Astrocyte (in vitro differentiated cells and primary cell): ENCODE measurements at regions not wholly inside any gene's neighbourhood (a gene's known extent, or its start where the extent isn't known, plus 50 kb on each side); places are given as distances from the start of the nearest gene placed in this dataset.

Experiments
- DNase-seq: peaks from one replicate; pipeline ENCODE4 v3.0.0-alpha.2; 2010; ENCODE audit warnings: low read depth
- FAIRE-seq: peaks from 2 replicates; lab custom pipeline; 2011; peaks lifted over from hg19 to GRCh38; lab: Jason Lieb, UNC
- H2AFZ ChIP-seq: 2 replicates; pipeline ENCODE4 v1.6.0; 2012; ENCODE audit warnings: low read depth, low read length, inconsistent platforms
- H3K27ac ChIP-seq: 2 replicates; pipeline ENCODE4 v1.5.1; 2011; ENCODE audit warnings: low read depth, low read length, inconsistent platforms
- H3K27me3 ChIP-seq: 2 replicates; pipeline ENCODE4 v1.6.0; 2011; ENCODE audit warnings: low read length, inconsistent platforms; ENCODE audit not compliant: insufficient read depth
- H3K36me3 ChIP-seq: 2 replicates; pipeline ENCODE4 v1.5.1; 2011; ENCODE audit warnings: low read length, inconsistent platforms; ENCODE audit not compliant: insufficient read depth
- H3K4me1 ChIP-seq: 2 replicates; pipeline ENCODE4 v1.5.1; 2011; ENCODE audit warnings: low read length, inconsistent platforms; ENCODE audit not compliant: insufficient read depth
- H3K4me2 ChIP-seq: 2 replicates; pipeline ENCODE4 v1.6.0; 2012; ENCODE audit warnings: low read length, inconsistent platforms
- H3K4me3 ChIP-seq: 2 replicates; pipeline ENCODE4 v1.5.1; 2011; ENCODE audit warnings: low read depth, mild to moderate bottlenecking, low read length, inconsistent platforms; ENCODE audit not compliant: insufficient read depth
- H3K79me2 ChIP-seq: 2 replicates; pipeline ENCODE4 v1.6.0; 2012; ENCODE audit warnings: mild to moderate bottlenecking, low read length, inconsistent platforms; ENCODE audit not compliant: insufficient read depth
- H3K9ac ChIP-seq: 2 replicates; pipeline ENCODE4 v1.6.0; 2012; ENCODE audit warnings: mild to moderate bottlenecking, low read length, inconsistent platforms
- H3K9me3 ChIP-seq: 2 replicates; pipeline ENCODE4 v1.5.1; 2012; ENCODE audit warnings: low read depth, mild to moderate bottlenecking, low read length, inconsistent platforms; ENCODE audit not compliant: insufficient read depth
- H4K20me1 ChIP-seq: 2 replicates; pipeline ENCODE4 v1.6.0; 2012; ENCODE audit warnings: low read length, inconsistent platforms; ENCODE audit not compliant: insufficient read depth
- H3K27ac Mint-ChIP-seq: one replicate; pipeline ENCODE4 v1.8.0; 2021; ENCODE audit warnings: mild to moderate bottlenecking, mixed read lengths; ENCODE audit not compliant: unreplicated experiment
- H3K27me3 Mint-ChIP-seq: one replicate; pipeline ENCODE4 v1.8.0; 2021; ENCODE audit warnings: low read depth, mixed read lengths; ENCODE audit not compliant: unreplicated experiment
- H3K36me3 Mint-ChIP-seq: one replicate; pipeline ENCODE4 v1.8.0; 2021; ENCODE audit warnings: low read depth, mixed read lengths; ENCODE audit not compliant: unreplicated experiment
- H3K4me1 Mint-ChIP-seq: one replicate; pipeline ENCODE4 v1.8.0; 2021; ENCODE audit warnings: low read depth, mixed read lengths; ENCODE audit not compliant: unreplicated experiment
- H3K4me3 Mint-ChIP-seq: one replicate; pipeline ENCODE4 v1.8.0; 2021; ENCODE audit warnings: mild to moderate bottlenecking, moderate library complexity, mixed read lengths; ENCODE audit not compliant: unreplicated experiment
- H3K9me3 Mint-ChIP-seq: one replicate; pipeline ENCODE4 v1.8.0; 2021; ENCODE audit warnings: mild to moderate bottlenecking, mixed read lengths; ENCODE audit not compliant: unreplicated experiment
- CTCF ChIP-seq: IDR thresholded peaks from 2 replicates; pipeline ENCODE4 v1.5.1; 2011; ENCODE audit warnings: low read depth, mild to moderate bottlenecking, inconsistent platforms, low read length, moderate library complexity; ENCODE audit not compliant: insufficient read depth
- EZH2 ChIP-seq: IDR thresholded peaks from 2 replicates; pipeline ENCODE4 v1.6.1; 2012; ENCODE audit warnings: mild to moderate bottlenecking, low read length, inconsistent platforms; ENCODE audit not compliant: insufficient read depth

GRCh38 chr2:42893047-42893758 lies 100.8 kb upstream of the HAAO start:
- Histone ChIP-seq H3K9ac (no peak overlapping the region), H3K4me3 (no peak overlapping the region), H2AFZ (no peak overlapping the region), H4K20me1 (no peaks in the 10 kb centered on the region), H3K9me3 (peaks cover 3% of the 10 kb centered on the region), H3K4me1 (peaks cover 3% of the 10 kb centered on the region), H3K27ac (no peak overlapping the region), H3K4me2 (no peak overlapping the region), H3K27me3 (no peaks in the 10 kb centered on the region), H3K79me2 (no peaks in the 10 kb centered on the region), H3K36me3 (no peaks in the 10 kb centered on the region)
- no peak for FAIRE-seq
- TF ChIP-seq CTCF (no peak), EZH2 (no peak)
- Mint-ChIP-seq H3K9me3 (peaks cover 2% of the 10 kb centered on the region), H3K36me3 (peaks cover 3% of the 10 kb centered on the region), H3K4me1 (peaks cover 11% of the 10 kb centered on the region), H3K27me3 (no peaks in the 10 kb centered on the region), H3K4me3 (no peak overlapping the region), H3K27ac (no peak overlapping the region)
- no peak for DNase-seq

GRCh38 chr2:42890791-42891355 lies 98.5 kb upstream of the HAAO start:
- no peak for DNase-seq
- no peaks in the 10 kb centered on the region for H4K20me1 ChIP-seq
- H3K79me2 ChIP-seq: no peaks in the 10 kb centered on the region
- H3K9me3 ChIP-seq: peaks cover 3% of the 10 kb centered on the region
- no peak overlapping the region for H2AFZ ChIP-seq
- H3K27ac ChIP-seq: no peak overlapping the region
- peaks cover 6% of the 10 kb centered on the region for H3K4me1 Mint-ChIP-seq
- no peaks in the 10 kb centered on the region for H3K4me1 ChIP-seq
- no peak overlapping the region for H3K4me2 ChIP-seq
- no peak overlapping the region for H3K4me3 Mint-ChIP-seq
- no peaks in the 10 kb centered on the region for H3K27me3 ChIP-seq
- no peak overlapping the region for H3K9ac ChIP-seq
- FAIRE-seq: no peak
- no peak overlapping the region for H3K4me3 ChIP-seq
- H3K36me3 Mint-ChIP-seq: peaks cover 3% of the 10 kb centered on the region
- no peaks in the 10 kb centered on the region for H3K36me3 ChIP-seq
- no peaks in the 10 kb centered on the region for H3K27me3 Mint-ChIP-seq
- H3K27ac Mint-ChIP-seq: no peak overlapping the region
- TF ChIP-seq EZH2 (no peak), CTCF (no peak)
- H3K9me3 Mint-ChIP-seq: peaks cover 2% of the 10 kb centered on the region
